ENCODE measurements at regions not wholly inside any gene's neighbourhood (a gene's known extent, or its start where the extent isn't known, plus 50 kb on each side); places are given as distances from the start of the nearest gene placed in this dataset.
"Not testable (repeated sequence)": the region's sequence is repeated elsewhere in the genome, so short reads cannot be mapped to it uniquely, and the experiment has no call there.

DNA sequence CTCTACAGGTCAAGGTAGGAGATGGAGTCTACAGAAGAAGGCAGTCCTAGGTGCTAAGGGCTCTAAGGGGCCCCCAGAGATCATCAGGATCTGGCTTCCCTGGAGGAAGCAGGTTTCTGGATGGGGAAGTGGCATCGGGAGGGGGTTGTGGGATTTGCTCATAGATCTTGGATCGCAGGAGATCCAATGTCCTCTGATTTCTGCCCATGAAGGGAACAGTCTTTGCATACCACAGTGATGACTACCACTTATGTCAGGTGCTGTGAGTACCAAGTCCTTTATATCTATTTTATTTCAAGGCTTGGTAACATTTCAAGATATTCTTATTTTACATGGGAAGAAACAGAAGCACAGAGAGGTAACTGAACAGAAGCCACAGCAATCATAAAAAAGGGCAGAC lies 164.0 kb downstream of the RGS9 start:
- no peak for DNase-seq

DNA sequence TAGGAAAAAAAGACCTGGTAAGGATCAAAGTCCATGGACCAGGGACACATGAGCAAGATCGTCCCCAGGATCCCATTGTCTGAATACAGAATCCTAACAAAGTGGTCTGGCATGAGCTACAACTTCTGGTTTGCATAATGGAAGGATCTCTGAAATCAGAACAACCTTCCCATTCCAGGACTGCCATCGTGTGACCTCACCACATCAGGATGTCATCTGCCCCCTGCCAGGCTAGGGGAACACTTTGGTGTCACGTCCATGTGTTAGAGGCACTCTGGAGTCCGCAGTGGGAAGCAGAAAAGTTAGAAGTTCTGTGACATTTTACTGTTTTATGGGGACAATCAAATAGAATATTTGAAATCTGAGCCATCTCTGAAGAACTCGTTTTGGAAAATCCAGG lies 160.7 kb downstream of the RGS9 start:
- DNase-seq: no peak

DNA sequence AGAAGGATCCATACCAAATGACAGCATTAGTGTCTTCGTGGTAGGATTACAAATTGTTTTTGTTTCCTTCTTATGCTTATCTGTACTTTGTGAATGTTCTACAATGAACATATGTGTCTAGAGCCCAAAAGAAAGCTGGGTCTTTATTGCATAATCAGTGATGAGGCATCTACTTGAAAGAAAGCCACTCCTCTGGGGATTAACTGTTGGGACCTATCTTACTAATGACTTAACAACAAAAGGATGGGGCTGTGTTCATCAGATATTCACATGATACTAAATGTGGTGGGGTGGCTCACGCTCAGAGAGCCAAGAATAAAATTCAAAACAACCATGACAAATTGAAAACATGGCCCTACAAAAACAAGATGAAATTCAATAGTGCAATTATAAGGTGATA lies 160.2 kb downstream of the RGS9 start:
- no peak for DNase-seq

DNA sequence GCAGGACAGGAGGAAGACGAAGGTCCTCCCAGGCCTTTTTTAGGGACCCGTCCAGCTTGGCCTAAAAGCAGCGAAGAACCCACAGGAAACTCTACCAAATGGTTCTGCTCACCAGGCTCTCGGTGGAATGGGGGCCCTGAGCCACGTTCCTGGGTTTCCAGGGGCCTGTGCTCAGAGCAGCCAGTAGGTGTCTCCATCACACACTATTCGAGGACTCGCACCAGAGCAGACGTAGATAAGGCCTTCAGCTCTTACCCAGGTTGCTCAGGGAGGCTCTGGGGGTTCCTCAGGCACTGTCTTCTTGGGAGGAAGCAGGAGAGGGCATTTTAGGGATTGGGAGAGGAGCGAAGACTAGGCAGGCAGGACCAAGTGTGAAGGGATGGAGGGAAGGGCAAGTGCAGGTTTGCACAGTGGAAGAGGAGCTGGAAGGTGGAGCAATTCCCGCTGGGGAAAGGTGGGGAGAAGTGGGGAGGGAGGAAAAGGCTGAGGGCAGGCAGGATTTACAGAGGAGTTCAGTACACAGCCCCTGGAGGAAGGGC lies 157.1 kb downstream of the RGS9 start:
- DNase-seq: peak; percentile 83

DNA sequence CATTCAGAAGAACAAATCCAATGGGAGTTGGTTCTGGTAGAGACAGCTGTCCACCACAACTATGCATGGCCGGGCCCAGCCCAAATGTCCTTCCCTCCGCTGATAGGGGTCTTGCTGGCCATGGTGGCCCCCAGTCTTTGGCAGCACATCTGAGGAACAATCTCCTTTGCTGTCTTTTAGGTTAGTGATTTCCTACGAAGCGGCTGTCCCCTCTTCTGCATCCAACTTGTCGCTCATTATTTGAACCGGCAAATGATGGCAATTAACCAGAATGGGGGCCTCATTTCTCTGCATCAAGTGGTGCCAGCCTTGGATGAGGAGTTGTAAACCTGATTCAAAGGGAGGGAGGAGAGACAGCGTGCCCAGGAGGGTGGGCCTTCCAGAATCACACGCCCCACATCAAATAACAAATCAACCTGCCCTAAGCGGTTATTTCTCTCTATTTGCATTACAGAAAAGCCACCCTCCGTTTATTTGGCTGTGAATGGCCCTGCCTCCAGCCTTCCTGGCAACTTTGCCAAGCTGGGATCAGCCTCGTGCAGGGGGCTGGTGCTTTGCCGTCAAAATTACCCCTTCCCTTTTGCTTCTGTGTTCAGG lies 156.5 kb downstream of the RGS9 start:
- no peak for DNase-seq

DNA sequence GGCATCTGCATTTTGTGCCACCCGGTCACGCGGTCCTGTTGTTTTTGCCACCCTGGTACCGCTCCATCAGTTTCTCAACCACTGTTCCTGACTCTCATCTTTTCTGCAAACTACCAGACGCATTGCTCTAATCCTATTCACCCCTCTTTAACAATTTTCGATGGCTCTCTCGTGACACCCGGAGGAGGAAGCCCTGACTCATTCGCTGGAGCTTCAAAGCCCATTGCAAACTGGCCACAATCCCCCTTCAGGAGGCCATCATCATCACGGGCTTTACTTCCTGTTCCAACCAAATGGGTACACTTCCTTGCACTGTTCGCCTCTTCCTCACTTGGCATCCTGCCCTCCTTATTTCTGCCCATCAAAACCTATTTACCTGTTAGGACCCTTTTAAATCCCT lies 155.3 kb downstream of the RGS9 start:
- peak; percentile 3 for DNase-seq

DNA sequence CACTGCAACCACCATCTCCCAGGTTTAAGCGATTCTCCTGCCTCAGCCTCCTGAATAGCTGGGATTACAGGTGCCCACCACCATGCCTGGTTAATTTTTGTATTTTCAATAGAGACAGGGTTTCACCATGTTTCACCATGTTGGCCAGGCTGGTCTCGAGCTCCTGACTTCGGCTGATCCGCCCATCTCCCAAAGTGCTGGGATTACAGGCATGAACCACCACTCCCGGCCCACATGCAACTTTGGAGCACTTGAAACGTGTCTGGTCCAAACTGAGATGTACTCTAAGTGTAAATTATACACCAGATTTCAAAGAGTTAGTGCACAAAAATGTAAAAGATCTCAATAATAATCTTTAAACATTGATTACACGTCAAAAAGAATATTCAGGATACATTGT lies 154.1 kb downstream of the RGS9 start:
- DNase-seq: not testable (repeated sequence)

DNA sequence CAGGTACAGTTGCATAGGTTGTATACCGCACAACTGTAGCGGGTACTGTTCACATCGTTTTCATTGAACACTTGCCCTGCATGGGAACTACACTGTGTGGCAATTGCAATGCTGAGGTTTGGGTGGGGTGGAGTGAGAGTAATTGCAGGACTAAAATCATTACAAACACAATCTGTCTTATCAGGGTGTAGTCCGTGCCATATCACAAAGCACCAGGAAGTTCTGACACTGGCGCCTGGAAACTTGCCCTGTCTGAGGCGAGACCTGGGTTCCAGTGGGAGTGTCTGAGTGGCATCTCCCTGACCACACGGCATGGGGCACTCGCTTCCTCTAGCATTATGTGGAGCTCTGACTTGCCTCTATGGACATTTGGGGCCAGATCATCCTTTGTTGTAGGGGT lies 153.4 kb downstream of the RGS9 start:
- DNase-seq: peak; percentile 16

DNA sequence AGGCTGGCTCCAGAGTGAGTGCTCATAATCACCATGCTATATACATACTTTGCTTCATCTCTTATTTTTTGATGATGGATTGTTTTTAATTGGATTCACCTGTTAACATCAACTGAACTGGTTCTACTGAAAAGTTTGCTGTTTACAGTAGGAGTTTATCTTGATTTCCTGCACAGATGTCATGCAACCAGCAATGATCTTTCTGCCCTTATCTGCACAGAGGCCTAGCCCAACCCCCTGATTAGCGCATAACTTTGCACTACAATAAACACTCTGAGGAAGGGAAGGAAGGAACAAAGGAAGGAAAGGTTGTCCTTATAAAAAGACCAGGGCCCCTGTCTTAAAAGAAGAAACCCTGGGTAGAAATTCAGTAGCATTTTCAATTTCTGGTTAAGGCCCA lies 152.9 kb downstream of the RGS9 start:
- DNase-seq: no peak

DNA sequence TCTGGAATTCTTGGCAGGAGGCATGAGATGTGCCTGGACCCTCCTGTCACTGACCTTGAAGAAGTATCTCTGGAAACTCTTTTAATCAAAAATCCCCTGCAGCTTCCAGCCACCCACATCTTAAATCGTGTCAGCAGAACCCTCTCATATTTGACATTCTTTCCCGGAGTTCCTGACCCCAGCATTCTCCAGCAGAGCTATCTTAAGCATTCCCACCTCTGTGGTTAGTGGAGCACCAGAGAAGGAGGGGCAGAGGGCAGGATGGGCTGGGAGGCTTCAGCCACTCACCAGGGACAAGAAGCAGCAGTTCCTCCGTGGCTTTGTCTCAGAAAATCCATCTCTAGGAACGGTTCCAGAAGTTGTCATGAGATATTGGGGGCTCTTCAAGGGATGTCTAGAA lies 149.9 kb downstream of the RGS9 start:
- no peak for DNase-seq

DNA sequence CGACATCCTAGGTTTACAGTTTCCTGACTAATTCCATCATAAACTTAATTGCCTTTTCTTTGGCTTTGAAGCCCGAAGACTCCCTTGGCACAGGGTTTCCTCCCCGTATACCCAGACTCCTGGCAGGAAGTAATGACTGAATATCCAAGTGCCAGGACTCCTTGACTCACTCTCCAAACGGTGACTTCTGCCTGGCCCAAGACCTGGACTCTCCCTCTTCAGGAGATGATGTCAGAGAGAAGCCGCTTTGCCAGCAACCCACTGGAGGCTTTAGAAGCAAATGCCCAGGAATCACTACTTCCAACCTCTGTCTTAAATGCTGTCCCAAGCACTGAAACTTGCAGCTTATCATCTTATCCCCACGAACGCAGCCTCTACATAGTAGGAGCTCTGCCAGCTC lies 146.5 kb downstream of the RGS9 start:
- DNase-seq: no peak

DNA sequence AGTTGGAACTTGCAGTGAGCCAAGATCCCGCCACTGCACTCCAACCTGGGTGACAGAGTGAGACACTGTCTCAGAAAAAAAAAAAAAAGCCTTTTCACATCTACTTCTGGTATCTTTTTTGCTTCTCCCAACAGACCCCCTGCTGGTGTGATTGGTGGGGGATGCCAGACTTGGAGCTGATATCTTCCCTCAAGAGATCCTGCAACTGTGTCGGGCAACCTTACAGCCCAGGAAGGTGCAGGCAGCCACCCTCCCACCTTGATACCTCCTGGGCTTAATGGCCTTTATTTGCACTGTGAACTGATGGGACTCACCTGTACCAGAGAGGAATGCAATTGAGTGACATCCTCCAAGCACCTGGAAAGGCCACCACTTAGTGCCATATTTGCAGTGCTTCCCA lies 142.3 kb downstream of the RGS9 start:
- no peak for DNase-seq

DNA sequence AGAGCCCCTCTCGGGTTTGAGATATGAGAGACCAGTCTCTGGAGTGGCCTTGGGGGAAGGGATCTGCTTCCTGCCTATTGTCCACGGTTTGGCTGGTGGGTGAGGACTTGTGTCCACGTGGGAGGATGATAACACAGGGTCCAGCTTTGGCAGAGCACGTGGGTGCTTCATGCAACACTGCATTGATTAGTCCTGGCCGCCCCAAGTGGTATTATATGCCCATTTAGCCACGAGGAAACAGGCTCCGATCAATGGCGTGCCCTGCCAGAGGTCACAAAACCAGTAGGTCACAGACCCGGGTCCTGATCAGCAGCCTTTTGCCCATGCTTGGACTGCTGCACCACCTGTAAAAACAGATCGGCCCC lies 141.6 kb downstream of the RGS9 start:
- DNase-seq: no peak

DNA sequence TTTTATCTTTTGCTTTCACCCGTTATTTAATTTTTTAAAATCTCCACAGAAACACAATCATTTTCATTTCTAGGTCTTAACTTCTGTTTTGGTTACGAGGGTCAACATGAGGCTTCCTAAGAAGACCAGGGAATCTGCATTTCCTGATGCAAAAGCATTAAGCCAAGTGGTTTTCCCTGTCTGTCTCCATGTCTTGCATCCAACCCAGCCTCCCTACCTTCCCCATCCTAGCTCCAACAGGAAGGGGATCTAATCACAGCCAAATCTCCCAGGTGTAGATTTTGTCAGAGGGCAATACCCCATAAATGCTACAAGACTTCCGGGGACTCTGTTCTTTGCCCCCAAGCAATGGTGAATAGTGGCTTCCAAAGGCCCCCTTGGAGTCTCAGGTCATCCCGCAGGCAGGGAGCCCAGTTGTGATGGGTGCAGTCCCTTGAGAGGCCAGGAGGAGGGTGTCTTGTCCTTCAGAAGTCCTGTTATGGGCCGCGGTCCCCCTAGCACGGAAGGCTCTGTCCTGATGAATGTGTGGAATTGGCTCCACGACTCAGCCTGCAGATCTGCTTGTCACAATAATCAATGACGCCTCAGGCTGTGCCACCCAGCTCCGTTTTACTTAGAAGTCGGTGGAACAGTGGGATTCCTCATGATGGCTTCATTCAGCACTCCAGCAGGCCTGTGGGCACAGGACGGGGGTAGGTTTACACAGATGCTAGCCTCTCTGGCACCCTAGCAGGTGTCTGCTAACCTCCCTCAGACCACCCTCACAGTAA lies 141.1 kb downstream of the RGS9 start:
- peak; percentile 56 for DNase-seq

DNA sequence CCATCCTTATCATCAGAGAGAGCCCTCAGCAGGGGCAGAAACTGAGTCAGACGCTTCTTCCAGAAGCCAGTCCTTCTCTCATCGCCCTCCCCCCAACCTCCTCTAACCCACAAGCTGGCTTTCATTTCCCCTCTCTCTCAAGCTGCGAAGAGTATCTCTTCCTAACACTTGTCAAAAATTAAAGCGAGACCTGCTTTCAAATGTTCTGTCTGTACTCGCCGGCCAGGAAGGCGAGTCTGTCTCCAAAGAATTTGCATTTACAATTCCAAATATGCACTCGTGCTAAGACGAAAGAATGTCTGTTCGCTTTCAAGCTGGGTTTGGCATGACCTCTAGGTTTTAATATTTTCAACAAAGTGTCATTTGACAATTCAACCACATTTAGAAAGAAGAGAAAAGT lies 140.4 kb downstream of the RGS9 start:
- no peak for DNase-seq

All from hematopoietic multipotent progenitor cell treated with erythropoietin and hydrocortisone succinate and interleukin-3 and kit ligand, for 6 days (in vitro differentiated cells).